Thyroid gland (tissue), 4 donors: ENCODE measurements at regions not wholly inside any gene's neighbourhood (a gene's known extent, or its start where the extent isn't known, plus 50 kb on each side); places are given as distances from the start of the nearest gene placed in this dataset.
"Not testable (repeated sequence)": the region's sequence is repeated elsewhere in the genome, so short reads cannot be mapped to it uniquely, and the experiment has no call there.

Experiments used
- CTCF ChIP-seq, 6 experiments: fragments of 200-600 bp in 3 of 6; fragments of 450-650 bp in 3 of 6; sonication (generic) in 3 of 6; IDR thresholded peaks; one replicate each; pipeline ENCODE4 v1.5.1; 2016 to 2019; ENCODE audit warnings: antibody characterized with exemption in 6 of 6, mild to moderate bottlenecking in 2 of 6, inconsistent platforms in 1 of 6, moderate library complexity in 1 of 6
- POLR2A ChIP-seq, 2 donors: fragments of 450-650 bp; IDR thresholded peaks; one replicate each; pipeline ENCODE4 v1.6.1; 2017; ENCODE audit warnings: antibody characterized with exemption in 2 of 2, mild to moderate bottlenecking in 2 of 2, moderate library complexity in 1 of 2

- not testable (repeated sequence) for TF ChIP-seq CTCF, POLR2A (IDR thresholded peaks at IDR 0.05)
These were observed 186.0 kb upstream of the SPOPL start for GRCh38 chr2:138315619-138316018.
